ENCODE measurements at regions not wholly inside any gene's neighbourhood (a gene's known extent, or its start where the extent isn't known, plus 50 kb on each side); places are given as distances from the start of the nearest gene placed in this dataset.

GRCh38 chr6:67300430-67301040 lies 1334.5 kb upstream of the ADGRB3 start:
- H3K9me3 Mint-ChIP-seq, result peaks cover 11% of the 10 kb centered on the region
- no peaks in the 10 kb centered on the region for H3K36me3 Mint-ChIP-seq (ENCODE audit: low read depth)
- H3K4me1 Mint-ChIP-seq, result no peaks in the 10 kb centered on the region
- no peaks in the 10 kb centered on the region for H3K27me3 Mint-ChIP-seq (ENCODE audit: low read depth, poor library complexity)
- TF ChIP-seq, protein P1, sequence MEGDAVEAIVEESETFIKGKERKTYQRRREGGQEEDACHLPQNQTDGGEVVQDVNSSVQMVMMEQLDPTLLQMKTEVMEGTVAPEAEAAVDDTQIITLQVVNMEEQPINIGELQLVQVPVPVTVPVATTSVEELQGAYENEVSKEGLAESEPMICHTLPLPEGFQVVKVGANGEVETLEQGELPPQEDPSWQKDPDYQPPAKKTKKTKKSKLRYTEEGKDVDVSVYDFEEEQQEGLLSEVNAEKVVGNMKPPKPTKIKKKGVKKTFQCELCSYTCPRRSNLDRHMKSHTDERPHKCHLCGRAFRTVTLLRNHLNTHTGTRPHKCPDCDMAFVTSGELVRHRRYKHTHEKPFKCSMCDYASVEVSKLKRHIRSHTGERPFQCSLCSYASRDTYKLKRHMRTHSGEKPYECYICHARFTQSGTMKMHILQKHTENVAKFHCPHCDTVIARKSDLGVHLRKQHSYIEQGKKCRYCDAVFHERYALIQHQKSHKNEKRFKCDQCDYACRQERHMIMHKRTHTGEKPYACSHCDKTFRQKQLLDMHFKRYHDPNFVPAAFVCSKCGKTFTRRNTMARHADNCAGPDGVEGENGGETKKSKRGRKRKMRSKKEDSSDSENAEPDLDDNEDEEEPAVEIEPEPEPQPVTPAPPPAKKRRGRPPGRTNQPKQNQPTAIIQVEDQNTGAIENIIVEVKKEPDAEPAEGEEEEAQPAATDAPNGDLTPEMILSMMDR (IDR thresholded peaks at IDR 0.05), result no peak
- no peak overlapping the region for H3K4me3 Mint-ChIP-seq
- DNase-seq, result no peak
- no peak overlapping the region for H3K27ac Mint-ChIP-seq

DNA sequence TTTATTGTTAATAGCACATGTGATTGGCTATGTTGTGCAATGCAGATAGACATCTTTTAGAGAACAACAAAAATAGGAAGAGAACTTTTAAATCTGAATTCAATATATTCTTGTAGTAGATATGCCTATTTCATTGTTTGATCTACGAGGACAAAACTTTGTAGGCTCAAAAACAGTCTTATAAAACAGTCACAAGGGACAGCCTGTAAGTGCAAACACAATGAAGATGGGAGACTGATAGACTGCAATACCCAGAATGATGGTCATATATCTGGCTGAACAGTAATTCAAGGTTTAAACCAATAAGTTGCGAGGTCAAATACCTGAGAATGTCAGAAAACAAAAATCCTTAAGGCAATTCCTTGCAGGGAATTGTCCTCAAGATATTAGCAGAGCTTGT lies 1342.9 kb upstream of the ADGRB3 start:
- Mint-ChIP-seq H3K27ac (no peak overlapping the region), H3K4me3 (no peak overlapping the region), H3K27me3 (ENCODE audit: low read depth, poor library complexity) (peaks cover 10% of the 10 kb centered on the region), H3K9me3 (peaks cover 30% of the 10 kb centered on the region), H3K4me1 (no peaks in the 10 kb centered on the region), H3K36me3 (ENCODE audit: low read depth) (no peaks in the 10 kb centered on the region)
- no peak for DNase-seq
- TF ChIP-seq, protein P1 (IDR thresholded peaks at IDR 0.05), result no peak

DNA sequence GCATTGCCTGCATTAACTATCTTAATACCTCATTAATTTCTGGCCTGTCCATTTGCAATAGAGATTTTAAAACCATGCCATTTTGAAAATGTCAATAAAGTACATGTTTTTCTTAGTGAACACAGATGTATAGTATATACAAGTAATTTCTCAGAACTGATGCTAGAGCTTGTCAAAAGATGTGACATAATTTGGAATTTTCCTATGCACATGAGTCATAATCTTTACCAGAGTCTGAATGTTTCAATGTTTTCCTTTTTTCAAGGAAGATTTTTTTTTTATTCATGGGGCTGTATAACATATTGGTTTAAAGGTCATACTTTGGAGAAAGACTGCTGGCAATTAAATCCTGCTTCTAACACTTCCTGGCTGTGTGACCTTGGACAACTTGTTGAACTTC lies 1347.5 kb upstream of the ADGRB3 start:
- H3K36me3 Mint-ChIP-seq (ENCODE audit: low read depth), result no peaks in the 10 kb centered on the region
- H3K27ac Mint-ChIP-seq, result no peak overlapping the region
- no peak for DNase-seq
- H3K27me3 Mint-ChIP-seq (ENCODE audit: low read depth, poor library complexity), result peaks cover 7% of the 10 kb centered on the region
- no peak overlapping the region for H3K4me3 Mint-ChIP-seq
- peaks cover 18% of the 10 kb centered on the region for H3K9me3 Mint-ChIP-seq
- TF ChIP-seq, protein P1 (IDR thresholded peaks at IDR 0.05), result no peak
- no peaks in the 10 kb centered on the region for H3K4me1 Mint-ChIP-seq

GRCh38 chr6:67285770-67286495 lies 1349.1 kb upstream of the ADGRB3 start:
- H3K27ac Mint-ChIP-seq, result no peak overlapping the region
- H3K36me3 Mint-ChIP-seq (ENCODE audit: low read depth), result no peaks in the 10 kb centered on the region
- H3K27me3 Mint-ChIP-seq (ENCODE audit: low read depth, poor library complexity), result peaks cover 4% of the 10 kb centered on the region
- no peak for DNase-seq
- peaks cover 18% of the 10 kb centered on the region for H3K9me3 Mint-ChIP-seq
- no peak overlapping the region for H3K4me3 Mint-ChIP-seq
- H3K4me1 Mint-ChIP-seq, result no peaks in the 10 kb centered on the region
- TF ChIP-seq, protein P1 (IDR thresholded peaks at IDR 0.05), result no peak

DNA sequence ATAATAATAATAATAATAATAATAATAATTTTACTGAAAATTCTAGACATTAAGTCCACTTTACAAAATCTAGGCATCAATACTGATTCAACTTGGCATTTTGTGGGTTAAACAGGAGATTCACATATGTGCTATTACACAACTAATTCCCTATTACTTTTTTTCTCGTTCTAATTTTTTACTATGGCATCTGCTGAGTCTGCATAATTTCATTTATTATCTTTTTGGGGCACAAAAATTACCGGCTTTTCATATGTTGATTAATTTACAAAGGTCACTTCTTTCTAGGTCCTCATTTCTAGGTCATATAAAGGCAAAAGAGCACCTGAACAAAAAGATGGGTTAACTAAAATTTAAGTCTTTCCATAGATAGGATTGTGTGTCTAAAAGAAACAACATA lies 1357.8 kb upstream of the ADGRB3 start:
- peaks cover 2% of the 10 kb centered on the region for H3K27me3 Mint-ChIP-seq (ENCODE audit: low read depth, poor library complexity)
- no peak overlapping the region for H3K4me3 Mint-ChIP-seq
- no peaks in the 10 kb centered on the region for H3K36me3 Mint-ChIP-seq (ENCODE audit: low read depth)
- no peaks in the 10 kb centered on the region for H3K4me1 Mint-ChIP-seq
- DNase-seq, result no peak
- H3K9me3 Mint-ChIP-seq, result no peaks in the 10 kb centered on the region
- H3K27ac Mint-ChIP-seq, result no peak overlapping the region
- TF ChIP-seq, protein P1 (IDR thresholded peaks at IDR 0.05), result no peak
